ENCODE measurements at regions not wholly inside any gene's neighbourhood (a gene's known extent, or its start where the extent isn't known, plus 50 kb on each side); places are given as distances from the start of the nearest gene placed in this dataset.

DNA sequence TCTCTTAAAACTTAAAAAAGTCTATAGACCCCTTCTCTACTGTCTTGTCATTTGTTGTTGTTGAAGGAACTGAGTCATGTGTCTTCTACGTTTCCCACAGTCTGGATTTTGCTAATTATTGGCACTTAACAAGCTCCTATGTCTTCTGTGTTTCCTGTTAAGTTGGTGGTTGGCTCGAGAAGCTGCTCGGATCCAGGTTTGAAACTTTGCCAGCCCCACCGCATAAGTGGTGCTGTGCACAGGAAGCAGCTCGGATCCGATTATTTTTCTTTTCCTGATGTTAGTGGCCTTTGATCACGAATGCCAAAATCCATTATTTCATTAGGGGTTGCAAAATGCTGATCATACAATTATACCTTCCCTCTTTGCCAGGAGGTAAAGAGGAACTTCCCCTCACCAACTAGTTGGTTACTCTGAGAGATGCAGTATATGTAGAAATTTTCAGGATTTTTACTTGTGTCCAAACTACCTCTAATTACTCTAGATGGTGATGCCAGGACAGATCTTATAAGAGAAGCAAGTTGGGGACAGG is 186.5 kb downstream of the NSG2 start:
- no peak for ATAC-seq

More for the DNA sequence above, 186.5 kb downstream of the NSG2 start:
- DNase-seq (ENCODE audit: low read depth, low spot score) = no peak
- TF ChIP-seq ATF3 (IDR thresholded peaks at IDR 0.05) (no peak), POLR2AphosphoS5 (IDR thresholded peaks at IDR 0.05; ENCODE audit: low read depth, low read length) (no peak), POLR2A (IDR thresholded peaks at IDR 0.05; ENCODE audit: borderline replicate concordance, extremely low read depth, insufficient read depth, insufficient read length) (no peak), ZBTB33 (IDR thresholded peaks at IDR 0.05; ENCODE audit: extremely low read depth, insufficient replicate concordance, low read length) (no peak), CBX3 (IDR thresholded peaks at IDR 0.05; ENCODE audit: low read depth) (no peak), ELF1 (IDR thresholded peaks at IDR 0.05; ENCODE audit: borderline replicate concordance, low read depth) (no peak), CEBPB (IDR thresholded peaks at IDR 0.05; ENCODE audit: low read depth) (no peak), ZNF274 (IDR thresholded peaks at IDR 0.05; ENCODE audit: low read depth, low read length) (no peak), EZH2phosphoT487 (IDR thresholded peaks at IDR 0.05; ENCODE audit: borderline replicate concordance) (no peak), TCF7L2 (IDR thresholded peaks at IDR 0.05; ENCODE audit: borderline replicate concordance, extremely low read depth, insufficient read depth, insufficient read length) (no peak), ZFX (IDR thresholded peaks at IDR 0.05) (no peak), RAD21 (IDR thresholded peaks at IDR 0.05; ENCODE audit: low read depth) (no peak), SRF (IDR thresholded peaks at IDR 0.05; ENCODE audit: low read depth) (no peak), CTCF (IDR thresholded peaks at IDR 0.05 in 2 of 3, conservative IDR thresholded peaks at IDR 0.05 in 1 of 3; ENCODE audit: borderline replicate concordance in 1 of 3, insufficient read depth in 1 of 3, low read depth in 2 of 3, low read length in 2 of 3) (no peak), JUND (IDR thresholded peaks at IDR 0.05) (no peak), FOSL1 (IDR thresholded peaks at IDR 0.05; ENCODE audit: low read depth) (no peak)
- TF ChIP-seq, protein P1, sequence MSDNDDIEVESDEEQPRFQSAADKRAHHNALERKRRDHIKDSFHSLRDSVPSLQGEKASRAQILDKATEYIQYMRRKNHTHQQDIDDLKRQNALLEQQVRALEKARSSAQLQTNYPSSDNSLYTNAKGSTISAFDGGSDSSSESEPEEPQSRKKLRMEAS (IDR thresholded peaks at IDR 0.05) = no peak
- TF ChIP-seq, protein P2, sequence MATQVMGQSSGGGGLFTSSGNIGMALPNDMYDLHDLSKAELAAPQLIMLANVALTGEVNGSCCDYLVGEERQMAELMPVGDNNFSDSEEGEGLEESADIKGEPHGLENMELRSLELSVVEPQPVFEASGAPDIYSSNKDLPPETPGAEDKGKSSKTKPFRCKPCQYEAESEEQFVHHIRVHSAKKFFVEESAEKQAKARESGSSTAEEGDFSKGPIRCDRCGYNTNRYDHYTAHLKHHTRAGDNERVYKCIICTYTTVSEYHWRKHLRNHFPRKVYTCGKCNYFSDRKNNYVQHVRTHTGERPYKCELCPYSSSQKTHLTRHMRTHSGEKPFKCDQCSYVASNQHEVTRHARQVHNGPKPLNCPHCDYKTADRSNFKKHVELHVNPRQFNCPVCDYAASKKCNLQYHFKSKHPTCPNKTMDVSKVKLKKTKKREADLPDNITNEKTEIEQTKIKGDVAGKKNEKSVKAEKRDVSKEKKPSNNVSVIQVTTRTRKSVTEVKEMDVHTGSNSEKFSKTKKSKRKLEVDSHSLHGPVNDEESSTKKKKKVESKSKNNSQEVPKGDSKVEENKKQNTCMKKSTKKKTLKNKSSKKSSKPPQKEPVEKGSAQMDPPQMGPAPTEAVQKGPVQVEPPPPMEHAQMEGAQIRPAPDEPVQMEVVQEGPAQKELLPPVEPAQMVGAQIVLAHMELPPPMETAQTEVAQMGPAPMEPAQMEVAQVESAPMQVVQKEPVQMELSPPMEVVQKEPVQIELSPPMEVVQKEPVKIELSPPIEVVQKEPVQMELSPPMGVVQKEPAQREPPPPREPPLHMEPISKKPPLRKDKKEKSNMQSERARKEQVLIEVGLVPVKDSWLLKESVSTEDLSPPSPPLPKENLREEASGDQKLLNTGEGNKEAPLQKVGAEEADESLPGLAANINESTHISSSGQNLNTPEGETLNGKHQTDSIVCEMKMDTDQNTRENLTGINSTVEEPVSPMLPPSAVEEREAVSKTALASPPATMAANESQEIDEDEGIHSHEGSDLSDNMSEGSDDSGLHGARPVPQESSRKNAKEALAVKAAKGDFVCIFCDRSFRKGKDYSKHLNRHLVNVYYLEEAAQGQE (IDR thresholded peaks at IDR 0.05; ENCODE audit: low read depth) = no peak
- no peaks in the 10 kb centered on the region for H3K9me2 ChIP-seq (ENCODE audit: insufficient read depth)
- no peaks in the 10 kb centered on the region for H4K20me1 ChIP-seq (ENCODE audit: insufficient read depth)
- no peaks in the 10 kb centered on the region; a peak in 1 of 4 replicates for H3K4me1 ChIP-seq (ENCODE audit: control insufficient read depth in 1 of 2, insufficient read depth in 2 of 2, low read length in 2 of 2)
- H3K4me3 ChIP-seq (replicated peaks in 1 of 2; ENCODE audit: low read depth in 1 of 2, low read length in 2 of 2) = no peak overlapping the region
- BruUV-seq (replicated peaks) = no TSS peak
- H2AFZ ChIP-seq (ENCODE audit: low read depth, low read length, poor library complexity, severe bottlenecking) = no peak overlapping the region
- intact Hi-C loops (cut with micrococcal nuclease) = no loop called here
- ChIA-PET POLR2A (interaction anchor here (0.6 kb wide), 1 partner anchor 10 kb away, joined by 3 read pairs; no protein-coding TSS in a partner anchor), RAD21 (ENCODE audit: low non-redundant PET in 1 of 2, low total read pairs in 2 of 2, uncharacterized antibody in 2 of 2, unreplicated experiment in 2 of 2) (no interaction called here), CTCF (no interaction called here)
- H3K36me3 ChIP-seq (ENCODE audit: control insufficient read depth in 1 of 2, insufficient read depth in 2 of 2, low read length in 2 of 2) = no peaks in the 10 kb centered on the region
- no peaks in the 10 kb centered on the region for H3K9me3 ChIP-seq (ENCODE audit: control insufficient read depth in 1 of 2, insufficient read depth in 1 of 2, low read depth in 1 of 2, low read length in 2 of 2)
- no peaks in the 10 kb centered on the region; the same call in 1 of the 2 replicates for H3K27me3 ChIP-seq (ENCODE audit: insufficient read depth, low read length)
- no peaks in the 10 kb centered on the region for H3K79me2 ChIP-seq (ENCODE audit: insufficient read depth, low read length)
- no peak overlapping the region for H3K9ac ChIP-seq (ENCODE audit: low read length)
- no peak overlapping the region for H3K4me2 ChIP-seq (ENCODE audit: low read length)
- no peak overlapping the region for H3K27ac ChIP-seq (ENCODE audit: low read depth, low read length)

All from HCT116 (cell line).